Middle frontal gyrus (tissue), 1 donor: ENCODE measurements at regions not wholly inside any gene's neighbourhood (a gene's known extent, or its start where the extent isn't known, plus 50 kb on each side); places are given as distances from the start of the nearest gene placed in this dataset.

ENCODE experiments used
- DNase-seq: peaks from one replicate; pipeline ENCODE4 v3.0.0-alpha.2; 2015; ENCODE audit warnings: low spot score; ENCODE audit errors: extremely low spot score

DNA sequence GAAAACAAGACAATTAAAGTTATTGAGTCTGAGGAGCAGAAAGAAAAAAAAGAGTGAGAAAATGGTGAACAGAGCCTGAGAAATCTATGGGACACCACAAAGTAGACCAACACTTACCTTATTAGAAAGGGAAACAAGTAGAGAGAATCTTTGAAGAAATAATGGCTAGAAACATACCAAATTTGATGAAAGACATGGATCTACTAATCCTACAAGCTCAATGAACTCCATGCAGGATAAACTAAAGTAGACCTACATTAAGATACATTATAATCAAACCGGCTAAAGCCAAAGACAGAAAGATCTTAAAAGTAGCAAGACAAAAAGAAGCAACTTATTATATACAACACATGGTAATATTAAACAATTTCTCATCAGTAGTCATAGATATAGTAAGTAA is 782.3 kb upstream of the GHITM start:
- DNase-seq = no peak

DNA sequence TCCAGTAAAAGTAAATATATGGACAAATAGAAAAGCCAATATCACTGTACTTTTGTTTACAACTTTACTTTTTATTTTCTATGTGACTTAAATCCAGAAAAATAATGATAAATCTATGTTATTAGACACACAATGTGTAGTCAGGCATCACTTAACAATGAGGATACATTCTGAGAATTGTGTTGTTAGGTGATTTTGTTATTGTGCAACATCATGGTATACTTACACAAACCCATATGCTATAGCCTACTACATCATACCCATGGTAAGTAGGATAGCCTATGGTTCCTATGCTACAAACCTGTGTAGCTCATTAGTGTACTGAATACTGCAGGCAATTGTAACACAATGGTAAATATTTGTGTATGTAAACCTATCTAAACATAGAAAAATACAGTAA is 781.7 kb upstream of the GHITM start:
- no peak for DNase-seq

DNA sequence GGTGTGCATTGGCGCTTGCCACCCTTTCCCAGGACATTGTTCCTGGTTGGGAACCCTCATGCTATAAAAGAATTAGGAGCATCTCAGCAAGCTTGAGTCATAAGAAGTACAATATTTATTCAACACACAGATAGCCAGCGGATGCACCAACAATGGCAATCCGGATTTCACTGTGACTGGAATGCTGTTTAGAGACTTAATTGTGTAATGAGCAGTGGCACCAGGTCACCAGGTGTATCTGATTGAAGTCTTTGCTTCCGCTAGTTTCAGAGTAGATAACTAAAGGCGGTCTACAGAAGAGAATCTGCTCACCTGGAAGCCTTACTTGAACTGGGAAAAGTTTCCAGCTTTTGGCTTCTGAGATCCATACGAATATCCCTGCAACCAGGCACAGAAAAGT is 772.3 kb upstream of the GHITM start:
- no peak for DNase-seq

DNA sequence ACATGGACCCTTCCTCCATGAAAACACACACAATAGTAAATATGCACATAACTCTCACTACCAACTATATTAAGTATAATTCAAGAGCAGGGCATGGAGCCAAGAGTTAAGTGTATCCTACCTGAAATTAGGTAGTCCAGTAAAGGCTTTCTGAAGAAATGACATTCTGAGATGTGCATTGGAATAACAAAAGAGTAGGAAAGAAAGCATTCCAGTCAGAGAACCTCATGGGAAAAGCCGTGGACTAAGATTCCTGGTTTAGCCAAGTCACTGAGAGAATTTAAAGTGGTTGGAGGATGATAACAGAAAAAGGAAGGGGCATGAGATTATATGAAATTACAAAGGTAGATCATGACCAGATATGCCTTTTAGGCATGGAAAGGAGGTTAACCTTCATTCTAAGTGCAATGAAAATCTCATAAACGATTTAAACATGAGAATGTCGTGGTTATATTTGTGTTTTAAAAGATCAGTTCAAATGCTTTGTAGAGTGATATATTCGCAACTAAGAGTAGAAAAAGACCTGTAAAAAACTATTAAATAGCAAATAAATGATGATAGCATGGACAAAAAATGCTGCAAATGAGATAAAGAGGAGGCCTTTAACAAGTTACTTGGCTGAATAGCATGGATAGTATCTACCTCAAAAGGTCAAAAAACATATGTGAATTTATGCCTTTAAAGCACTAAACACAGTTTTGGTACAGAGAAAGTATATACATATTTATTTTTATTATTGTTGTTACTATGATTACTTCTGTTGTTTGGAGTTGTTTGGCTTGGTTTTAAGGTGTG is 767.4 kb upstream of the GHITM start:
- DNase-seq = no peak

DNA sequence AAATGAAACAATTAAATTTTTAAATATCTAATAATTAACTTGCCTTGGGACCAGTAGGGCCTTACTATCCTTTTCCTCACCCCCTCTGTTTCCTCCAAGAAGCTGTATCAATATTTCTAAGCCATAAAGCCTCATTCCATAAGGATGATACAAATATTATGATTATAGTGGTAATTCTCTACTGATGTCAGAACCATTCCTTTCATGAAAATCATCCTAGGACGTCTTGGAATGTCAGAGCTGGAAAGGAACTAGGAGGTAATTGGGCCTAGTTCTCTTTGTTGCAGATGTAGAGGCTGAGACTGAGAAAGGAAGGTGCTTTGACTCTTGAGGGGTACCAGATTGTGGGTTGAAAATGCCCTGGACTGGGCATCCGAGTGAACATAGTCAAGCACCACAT is 766.7 kb upstream of the GHITM start:
- DNase-seq = no peak

DNA sequence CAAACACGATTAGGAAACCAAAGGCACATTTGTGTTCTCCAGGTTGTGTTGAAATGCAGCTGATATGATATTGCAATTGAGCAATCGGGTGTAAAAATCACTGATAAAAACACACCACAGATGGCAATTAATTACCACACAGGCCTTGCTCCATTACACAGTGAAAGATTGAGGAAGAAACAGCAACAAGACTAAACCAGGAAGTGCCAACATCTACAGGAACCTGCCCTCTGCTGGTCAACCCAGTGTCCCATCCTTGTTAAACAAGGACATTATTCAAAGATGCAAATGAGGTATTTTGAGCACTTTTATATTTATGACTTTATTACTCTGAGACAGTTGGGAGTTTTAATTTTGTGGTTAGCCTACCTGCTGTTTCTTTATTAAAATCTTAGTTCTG is 765.6 kb upstream of the GHITM start:
- DNase-seq = no peak

DNA sequence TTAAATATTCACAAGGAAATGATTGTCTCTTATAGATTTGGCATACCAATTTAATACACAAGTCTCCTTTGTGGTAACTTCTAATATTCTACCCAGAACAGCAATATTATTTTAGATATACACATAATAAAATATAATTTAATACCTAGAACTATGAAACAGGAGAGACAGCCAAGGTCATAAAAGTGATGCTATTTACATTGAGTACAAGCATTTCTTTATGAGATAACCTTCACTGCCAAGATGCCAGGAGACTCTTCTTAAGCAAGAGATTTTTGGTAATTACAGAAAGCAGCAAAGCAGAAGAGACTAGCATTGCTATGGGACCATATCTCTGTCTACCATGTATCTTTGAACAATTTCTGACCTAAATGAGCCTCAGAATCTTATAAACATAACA is 764.6 kb upstream of the GHITM start:
- DNase-seq = no peak

DNA sequence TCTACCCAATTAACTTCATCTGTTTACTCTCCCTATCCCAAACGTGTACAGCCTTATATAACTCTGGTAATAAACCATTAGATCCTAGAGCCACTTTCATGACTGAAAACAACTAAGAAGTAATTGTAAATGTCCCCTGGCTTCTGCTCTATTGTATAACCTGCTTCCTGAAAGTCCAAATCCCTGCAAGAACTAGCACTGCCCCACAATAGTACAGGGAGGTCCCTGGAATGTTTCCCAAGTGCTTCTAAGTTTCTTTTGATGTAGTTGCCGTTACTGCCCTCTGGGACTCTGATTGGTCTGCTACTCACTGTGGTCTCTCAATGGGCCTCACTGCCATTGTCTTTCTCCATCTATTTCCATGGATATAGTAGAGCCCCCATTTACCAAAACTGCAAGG is 764.0 kb upstream of the GHITM start:
- DNase-seq = no peak

DNA sequence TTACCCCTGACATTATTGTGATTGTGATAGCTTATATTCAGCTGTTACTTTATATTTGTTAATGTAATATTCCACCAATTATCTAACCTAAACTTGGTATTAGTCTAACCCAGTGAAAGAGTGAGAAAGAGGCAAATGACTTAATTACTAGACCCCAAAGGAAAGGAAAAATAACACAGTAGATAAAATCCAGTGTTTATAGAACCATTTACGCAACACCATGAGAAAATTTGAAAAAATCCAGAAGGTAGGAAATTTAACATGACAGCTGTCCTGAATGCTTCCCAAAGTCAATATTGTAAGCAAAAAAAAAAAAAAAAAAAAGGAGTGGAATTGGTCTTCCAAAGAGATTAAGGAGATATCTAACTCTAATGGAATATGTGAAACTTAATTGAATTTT is 741.5 kb upstream of the GHITM start:
- DNase-seq = no peak

DNA sequence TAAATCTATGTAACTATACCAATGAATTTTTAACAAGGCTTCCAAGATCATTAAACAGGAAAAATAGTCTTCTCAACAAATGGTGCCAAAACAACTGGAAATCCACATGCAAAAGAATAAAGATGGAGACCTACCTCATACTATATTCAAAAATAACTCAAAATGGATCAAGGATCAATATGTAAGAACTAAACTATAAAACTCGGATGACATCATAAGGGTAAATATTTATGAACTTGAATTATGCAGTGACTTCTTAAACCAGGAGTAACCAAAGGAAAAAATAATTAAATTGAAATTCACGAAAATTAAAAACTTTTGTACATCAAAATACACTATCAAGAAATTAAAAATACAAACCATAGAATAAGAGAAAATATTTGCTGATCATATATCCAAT is 728.7 kb upstream of the GHITM start:
- DNase-seq = no peak

DNA sequence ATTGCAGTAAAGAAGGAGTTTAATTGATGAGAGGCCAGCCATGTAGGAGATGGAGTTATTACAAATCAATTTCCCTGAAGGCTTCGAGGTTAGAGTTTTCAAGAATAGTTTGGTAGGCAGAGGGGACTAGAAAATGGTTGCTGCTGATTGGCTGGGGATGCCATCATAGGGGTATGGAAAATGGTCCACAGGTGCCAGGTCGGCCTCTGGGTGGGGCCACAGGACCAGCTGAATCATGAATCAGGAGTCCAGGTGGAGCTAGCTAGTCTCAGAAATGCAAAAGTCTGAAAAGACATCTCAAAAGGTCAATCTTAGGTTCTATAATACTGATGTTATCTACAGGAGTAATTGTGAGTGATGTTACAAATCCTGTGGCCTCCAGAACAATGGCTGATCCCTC is 714.0 kb upstream of the GHITM start:
- no peak for DNase-seq

DNA sequence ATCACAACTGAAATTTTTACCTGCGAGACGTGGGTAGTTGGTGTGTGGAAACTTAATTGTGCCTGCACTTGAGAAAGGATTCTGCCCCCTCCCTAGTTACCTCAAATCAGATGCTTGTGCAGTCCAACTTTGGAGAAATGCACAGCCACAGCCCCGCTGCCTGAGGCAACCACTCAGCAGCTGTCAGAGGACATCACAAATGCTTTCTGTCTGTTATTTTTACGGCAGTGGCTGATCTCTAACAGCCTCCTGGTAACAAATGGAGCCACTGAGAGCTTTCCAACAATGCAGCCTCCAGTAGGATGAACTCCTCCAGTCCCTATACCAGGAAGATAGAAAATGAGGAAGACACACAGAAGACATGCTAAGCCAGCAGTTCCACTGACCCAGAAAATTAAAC is 712.2 kb upstream of the GHITM start:
- DNase-seq = no peak

DNA sequence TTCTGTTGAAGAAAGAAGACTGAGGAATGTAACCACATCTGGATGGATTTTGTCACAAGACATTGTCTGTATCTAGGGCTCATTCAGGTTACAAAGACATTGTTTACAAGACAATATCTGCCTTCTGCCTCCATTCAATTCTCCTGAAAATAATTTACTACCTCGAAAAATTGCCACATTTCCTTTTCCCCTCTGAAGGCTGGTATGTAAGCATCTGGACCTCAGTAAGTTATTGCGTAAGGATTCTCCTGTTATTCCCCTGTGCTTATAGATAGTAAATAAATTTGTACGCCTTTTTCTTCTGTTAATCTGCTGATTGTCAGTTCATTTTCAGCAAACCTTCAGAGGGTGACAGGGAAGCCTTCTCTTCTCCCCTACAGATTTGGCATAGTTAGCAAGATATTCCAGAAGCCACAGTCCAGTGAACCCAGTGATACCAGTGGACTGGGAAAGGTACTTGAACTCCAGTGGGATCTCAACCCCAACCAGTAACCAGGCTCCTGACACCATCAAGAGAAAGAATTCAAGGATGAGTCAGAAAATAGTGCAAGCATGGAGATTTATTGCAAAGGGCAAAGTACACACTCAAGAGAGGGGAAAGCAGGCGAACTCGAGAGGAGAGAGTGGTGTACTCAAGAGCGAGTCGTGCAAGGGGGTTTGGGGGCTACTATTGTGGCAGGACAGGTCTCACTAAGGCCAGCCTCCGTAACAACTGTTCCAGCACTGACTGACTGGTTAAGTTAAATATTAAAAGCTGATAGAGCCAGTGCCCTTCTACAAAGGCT is 706.9 kb upstream of the GHITM start:
- no peak for DNase-seq

DNA sequence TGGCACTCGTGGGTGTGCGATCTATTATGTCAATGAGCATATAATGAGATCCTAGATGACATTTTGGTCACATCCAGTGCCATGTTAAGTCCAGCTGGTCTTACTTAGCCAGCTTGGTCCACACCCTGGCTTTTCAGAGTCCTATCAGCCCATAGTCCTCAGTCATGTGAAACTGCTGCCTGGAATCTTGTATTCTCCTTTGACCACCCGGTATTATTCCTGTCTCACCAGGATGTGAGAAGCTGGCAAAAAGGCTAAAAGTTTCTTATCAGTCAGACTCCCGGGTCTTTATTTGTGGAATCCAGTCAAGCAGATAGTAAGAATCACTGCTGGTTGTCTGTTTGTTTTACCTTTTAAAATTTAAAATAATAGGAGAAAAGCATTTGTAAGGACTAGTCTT is 705.6 kb upstream of the GHITM start:
- DNase-seq = no peak

DNA sequence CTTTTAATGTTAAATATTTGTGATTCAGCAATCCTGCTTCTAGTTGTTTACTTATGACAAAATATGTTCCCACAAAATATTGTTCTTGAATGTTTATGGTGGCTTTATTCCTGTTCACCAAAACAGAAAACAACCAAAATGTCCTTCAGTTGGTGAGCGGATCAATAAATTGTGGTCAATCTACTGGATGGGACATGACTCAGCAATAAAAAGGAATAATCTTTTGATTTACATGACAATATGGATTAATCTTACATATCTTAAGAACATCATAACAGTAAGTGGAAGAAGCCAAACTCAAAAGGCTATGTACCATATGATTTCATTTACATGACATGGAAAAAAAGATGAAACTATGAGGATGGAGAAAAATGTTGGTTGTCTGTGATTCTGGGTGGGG is 691.3 kb upstream of the GHITM start:
- no peak for DNase-seq

DNA sequence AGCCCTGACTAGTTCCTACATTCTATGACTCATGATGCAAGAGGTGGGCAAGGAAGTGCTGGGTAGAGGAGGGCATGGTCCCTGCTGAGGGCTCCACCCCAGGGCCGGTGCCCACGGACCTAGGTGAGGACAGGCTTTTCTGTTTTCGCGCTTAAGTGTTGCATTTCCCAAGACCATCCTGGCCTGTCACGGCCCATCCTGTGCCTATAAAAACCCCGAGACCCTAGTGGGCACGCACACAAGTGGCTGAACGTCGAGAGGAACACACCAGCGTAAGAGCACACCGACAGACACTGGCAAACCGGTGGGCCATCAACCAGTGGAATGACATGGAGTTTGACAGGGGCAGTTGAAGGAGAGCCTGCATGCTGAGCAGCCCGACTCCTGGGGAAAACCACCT is 680.7 kb upstream of the GHITM start:
- DNase-seq = no peak

DNA sequence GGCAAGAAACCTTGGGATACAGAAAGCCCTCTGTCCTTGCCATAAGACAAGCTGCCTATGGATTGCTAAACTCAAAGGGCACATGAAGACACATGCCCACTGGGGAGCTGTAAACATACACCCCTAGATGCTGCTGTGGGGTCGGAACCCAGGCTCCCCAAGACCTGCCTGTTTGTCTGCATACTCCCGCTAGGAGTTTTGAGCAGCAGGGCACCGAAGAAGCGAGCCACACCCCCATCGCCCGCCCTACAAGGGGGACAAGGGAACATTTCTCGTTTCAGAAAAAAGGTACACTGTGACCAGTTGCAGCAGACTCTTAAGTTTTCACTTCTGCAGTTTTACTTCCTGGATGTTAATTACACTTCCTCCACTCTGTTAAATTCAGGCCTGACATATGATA is 680.2 kb upstream of the GHITM start:
- DNase-seq = no peak

DNA sequence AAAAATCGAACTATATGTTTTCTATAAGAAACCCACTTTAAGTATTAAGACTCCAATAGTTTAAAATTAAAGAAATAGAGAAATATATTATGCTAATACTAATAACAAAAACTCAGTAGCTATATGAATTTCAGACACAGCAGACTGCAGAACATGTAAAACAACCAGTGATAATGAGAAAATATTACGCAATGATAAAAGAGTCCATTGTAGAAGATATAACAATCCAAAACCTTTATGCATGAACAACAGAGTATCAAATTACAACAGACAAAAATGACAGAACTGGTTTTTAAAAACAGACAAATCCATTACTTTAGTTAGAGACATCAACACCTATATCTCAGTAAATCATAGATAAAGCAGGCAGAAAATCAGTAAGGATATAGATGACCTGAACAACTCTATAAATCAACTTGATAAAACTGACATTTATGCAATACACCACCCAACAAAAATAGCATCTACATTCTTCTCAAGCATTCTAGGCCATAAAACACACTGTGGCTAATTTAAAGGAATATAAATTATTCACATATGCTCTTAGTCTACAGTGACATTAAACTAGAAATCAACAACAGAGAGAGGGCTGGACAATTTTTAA is 669.5 kb upstream of the GHITM start:
- DNase-seq = no peak

DNA sequence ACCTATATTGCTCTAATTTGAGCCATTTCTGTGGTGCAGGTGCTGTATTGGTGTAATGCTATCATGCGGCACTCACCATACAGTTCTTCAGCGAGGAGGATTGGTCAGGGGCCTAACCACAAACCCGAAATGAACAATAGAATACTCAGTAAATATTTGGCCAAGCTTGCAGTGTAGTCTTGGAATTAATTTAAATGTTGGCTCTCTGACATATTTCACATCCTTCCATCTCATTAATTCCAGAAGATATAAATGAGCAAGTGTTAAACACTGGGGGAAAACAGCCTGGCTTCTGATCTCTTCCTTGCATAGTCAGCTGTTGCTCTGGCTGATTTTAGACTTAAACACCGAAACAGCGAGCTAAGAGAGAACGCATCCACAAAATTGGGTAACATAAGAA is 663.1 kb upstream of the GHITM start:
- DNase-seq = no peak

DNA sequence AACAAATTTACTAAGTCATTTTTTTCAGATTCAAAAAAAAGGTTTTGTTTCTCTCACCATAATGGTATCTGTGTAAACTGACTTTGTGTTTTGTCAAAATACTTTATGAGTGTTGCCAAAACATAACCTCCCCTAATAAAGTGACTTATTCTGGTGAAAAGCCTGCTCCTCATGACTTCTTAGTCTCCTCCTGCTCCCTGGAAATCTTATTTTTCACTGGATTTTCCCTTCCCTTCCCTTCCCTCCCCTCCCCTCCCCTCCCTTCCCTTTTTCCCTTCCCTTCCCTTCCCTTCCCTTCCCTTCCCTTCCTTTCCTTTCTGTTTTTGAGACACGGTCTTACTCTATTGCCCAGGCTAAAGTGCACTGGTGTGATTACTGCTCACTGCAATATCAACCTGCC is 650.1 kb upstream of the GHITM start:
- no peak for DNase-seq

DNA sequence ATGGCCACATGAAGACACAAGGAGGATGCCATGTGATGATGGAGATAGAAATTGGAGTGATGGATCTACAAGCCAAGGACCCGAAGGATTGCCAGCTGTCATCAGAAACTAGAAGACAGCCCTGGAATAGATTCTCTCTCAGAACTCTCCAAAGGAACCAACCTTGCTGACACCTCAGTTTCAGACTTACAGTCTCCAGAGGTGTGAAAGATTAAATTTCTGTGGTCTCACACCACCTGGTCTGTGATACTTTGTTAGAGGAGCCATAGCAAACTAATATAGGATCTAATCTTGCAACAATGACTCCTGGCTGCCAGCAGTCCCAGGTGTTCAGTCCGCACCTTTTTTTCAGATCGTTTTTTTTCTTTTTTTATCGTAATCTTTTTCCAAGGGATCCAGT is 647.3 kb upstream of the GHITM start:
- DNase-seq = no peak

DNA sequence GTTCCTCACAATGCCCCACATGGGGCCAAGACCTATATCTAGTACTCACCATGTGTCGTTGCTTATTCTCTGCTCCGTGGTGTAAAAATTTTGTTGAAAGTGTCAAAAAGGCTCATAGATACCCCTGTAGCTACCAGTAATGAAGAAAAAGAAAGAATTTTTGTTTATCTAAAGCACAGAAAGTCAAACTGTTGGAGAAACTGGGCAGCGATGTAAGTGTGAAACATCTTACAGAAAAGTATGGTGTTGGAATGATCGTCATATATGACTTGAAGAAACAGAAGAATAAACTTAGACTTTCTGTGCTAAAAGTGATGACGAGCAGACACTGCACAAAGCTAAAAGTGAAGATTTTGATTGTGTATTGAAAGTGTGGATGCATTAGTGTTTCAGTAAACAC is 626.6 kb upstream of the GHITM start:
- DNase-seq = no peak

DNA sequence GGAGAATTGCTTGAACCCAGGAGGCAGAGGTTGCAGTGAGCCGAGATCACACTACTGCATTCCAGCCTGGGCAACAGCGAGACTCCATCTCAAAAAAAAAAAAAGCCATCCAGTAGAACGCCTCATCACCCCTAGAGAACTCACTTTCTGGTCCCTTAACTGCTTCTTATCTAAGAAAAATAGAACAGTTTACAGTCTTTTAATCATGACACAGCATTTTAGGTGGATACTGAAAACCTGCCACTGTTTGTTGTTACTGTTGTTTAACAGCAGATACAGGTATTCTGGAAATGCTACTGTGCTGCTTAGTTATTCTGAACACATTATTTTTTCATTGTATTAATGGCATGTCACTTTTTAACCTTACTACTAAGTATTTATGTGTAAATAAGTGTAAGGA is 624.3 kb upstream of the GHITM start:
- no peak for DNase-seq
